ENCODE measurements at regions not wholly inside any gene's neighbourhood (a gene's known extent, or its start where the extent isn't known, plus 50 kb on each side); places are given as distances from the start of the nearest gene placed in this dataset.

DNA sequence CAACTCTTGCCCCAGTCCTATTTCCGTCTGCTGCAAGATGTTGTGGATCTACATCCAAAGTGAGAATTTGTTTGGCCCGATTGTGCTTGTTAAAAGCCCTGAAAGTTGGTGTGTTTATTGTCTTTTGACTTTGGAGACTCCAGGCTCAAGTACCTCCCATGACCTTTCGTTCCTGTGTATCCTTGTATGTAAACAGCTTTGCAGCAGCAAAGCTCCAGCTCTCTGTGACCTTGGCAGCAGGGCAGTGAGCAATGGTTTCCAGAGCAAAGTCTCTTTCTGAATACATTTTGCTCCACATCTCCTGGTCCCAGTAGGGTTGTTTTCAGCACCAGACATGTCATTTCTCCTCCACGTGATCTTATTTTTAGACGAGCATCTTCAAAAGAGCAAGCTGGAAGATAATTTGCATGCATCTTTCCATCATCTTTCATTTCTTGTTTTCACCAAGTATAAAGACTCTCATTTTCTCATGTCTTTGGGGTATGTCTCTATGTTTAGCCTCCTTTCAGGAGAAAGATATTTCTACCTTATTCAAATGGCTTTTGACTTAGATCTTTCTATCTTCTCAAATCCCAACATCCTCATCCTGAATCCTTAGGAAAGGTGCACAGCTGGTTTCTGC lies 68.1 kb upstream of the ERCC6L2 start:
- peaks cover 18% of the 10 kb centered on the region for H3K4me1 Mint-ChIP-seq (ENCODE audit: low read depth)
- H3K27ac Mint-ChIP-seq, result no peak overlapping the region
- no peaks in the 10 kb centered on the region for H3K36me3 Mint-ChIP-seq (ENCODE audit: low read depth)
- peaks cover 27% of the 10 kb centered on the region for H3K27me3 Mint-ChIP-seq (ENCODE audit: low read depth)
- intact Hi-C loops (cut with micrococcal nuclease), result no loop called here
- no peak overlapping the region for H3K4me3 Mint-ChIP-seq (ENCODE audit: low read depth)
- no peaks in the 10 kb centered on the region for H3K9me3 Mint-ChIP-seq
- no peak for DNase-seq (ENCODE audit: low spot score)

DNA sequence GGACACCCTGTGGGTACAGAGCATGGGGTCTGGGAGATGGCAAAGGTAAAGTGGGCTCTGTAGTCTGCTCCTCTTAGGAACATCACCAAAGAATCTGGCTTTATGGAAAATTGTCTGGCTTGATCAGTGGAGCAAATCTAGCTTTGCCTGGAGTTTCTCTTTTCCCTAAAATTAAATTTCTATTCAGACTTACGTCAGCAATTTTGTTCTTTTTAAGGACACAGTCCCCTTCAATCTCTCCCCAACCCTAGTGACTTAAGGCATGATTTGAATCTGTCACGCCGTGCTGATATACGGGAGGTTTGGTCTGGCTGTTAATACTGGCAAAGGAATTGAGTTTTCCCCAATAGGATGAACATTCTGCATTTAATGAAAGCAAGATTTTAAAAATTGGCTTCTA lies 72.3 kb upstream of the ERCC6L2 start:
- Mint-ChIP-seq H3K36me3 (ENCODE audit: low read depth) (no peaks in the 10 kb centered on the region), H3K27ac (no peak overlapping the region), H3K4me1 (ENCODE audit: low read depth) (peaks cover 4% of the 10 kb centered on the region), H3K4me3 (ENCODE audit: low read depth) (no peak overlapping the region), H3K27me3 (ENCODE audit: low read depth) (peaks cover 46% of the 10 kb centered on the region), H3K9me3 (no peaks in the 10 kb centered on the region)
- intact Hi-C loops (cut with micrococcal nuclease), result no loop called here
- no peak for DNase-seq (ENCODE audit: low spot score)

DNA sequence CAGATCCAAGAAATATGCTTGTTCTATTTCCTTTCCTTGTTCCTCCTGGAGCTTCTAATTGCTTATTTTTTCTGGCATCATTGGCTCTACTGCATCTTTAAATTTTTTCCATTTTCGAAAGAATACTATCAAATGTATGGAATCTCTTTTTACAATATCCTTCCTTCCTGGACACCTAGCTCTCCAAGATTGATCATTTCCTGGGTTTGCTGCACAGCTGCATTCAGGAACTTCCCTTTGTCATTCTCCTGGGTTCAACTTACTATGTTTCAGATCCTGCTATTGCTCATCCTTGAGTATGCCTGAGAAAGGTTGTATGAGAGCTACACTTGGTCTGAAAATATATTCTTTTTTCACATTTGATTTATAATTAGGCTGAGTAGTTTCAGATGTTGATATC lies 73.7 kb upstream of the ERCC6L2 start:
- DNase-seq (ENCODE audit: low spot score), result no peak
- H3K4me1 Mint-ChIP-seq (ENCODE audit: low read depth), result no peaks in the 10 kb centered on the region
- intact Hi-C loops (cut with micrococcal nuclease), result no loop called here
- no peak overlapping the region for H3K4me3 Mint-ChIP-seq (ENCODE audit: low read depth)
- H3K27me3 Mint-ChIP-seq (ENCODE audit: low read depth), result peaks cover 38% of the 10 kb centered on the region
- no peak overlapping the region for H3K27ac Mint-ChIP-seq
- no peaks in the 10 kb centered on the region for H3K36me3 Mint-ChIP-seq (ENCODE audit: low read depth)
- no peaks in the 10 kb centered on the region for H3K9me3 Mint-ChIP-seq

DNA sequence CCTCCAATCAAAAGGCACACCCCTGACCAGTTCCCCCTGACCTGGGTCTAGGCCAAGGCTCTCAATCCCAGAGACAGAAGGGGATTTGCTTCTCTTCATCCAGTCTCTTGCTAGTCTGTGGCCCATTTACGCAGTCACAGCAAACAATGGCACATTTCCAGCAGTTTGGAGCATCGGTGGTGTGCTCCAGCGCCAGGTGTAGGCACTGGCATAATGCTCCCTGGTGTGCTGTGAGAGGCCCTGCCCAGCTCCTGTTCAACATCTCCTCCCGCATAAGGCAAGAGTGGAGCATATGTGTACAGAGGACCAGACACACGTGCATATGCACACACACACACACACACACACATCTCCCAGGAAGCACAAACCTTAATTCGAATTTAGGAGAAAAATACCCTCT lies 79.5 kb upstream of the ERCC6L2 start:
- Mint-ChIP-seq H3K36me3 (ENCODE audit: low read depth) (no peaks in the 10 kb centered on the region), H3K27ac (no peak overlapping the region), H3K9me3 (no peaks in the 10 kb centered on the region), H3K27me3 (ENCODE audit: low read depth) (peaks cover 43% of the 10 kb centered on the region), H3K4me1 (ENCODE audit: low read depth) (no peaks in the 10 kb centered on the region), H3K4me3 (ENCODE audit: low read depth) (no peak overlapping the region)
- intact Hi-C loops (cut with micrococcal nuclease), result no loop called here
- DNase-seq (ENCODE audit: low spot score), result no peak

DNA sequence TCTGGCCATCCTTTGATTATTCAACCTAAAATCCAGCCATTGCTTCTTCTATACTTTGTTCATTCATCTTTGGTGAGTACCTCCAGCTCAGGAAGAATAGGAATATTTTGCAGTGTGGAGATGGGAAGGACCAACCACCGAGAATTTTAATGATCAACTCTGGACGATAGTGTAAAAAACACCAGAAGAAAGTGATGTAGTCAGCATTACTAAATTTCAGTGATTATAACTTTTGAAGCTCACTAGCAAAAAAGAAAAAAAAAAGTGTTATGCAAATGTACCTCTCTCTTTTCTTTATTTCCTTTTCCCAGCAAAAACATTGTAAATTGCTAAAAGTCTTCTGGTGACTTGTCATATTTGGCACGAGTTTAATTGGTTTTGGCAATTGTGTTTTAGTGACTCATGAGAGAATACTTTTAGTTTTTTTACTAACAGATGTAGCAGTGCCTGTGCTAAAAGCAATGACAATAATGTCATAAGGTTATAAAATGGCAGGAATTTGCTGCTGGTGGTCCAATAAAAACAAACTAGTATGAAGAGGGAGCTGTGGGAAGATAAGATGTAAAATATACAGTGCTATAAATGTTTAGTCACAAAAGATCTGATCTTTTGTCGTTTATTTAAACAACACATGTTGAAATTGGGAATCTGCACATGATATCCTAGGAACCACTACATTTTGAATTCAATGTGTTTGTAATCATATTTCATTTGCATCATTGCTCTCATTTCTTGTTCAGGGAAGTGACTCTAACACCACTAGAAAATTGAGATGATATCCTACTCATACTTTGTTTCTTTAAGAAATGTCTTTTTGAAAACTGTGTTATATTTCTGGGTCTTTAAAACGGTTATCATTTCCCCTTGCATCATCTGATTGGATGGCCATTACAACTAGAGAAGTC lies 81.3 kb upstream of the ERCC6L2 start:
- Mint-ChIP-seq H3K27me3 (ENCODE audit: low read depth) (peaks cover 41% of the 10 kb centered on the region), H3K27ac (no peak overlapping the region), H3K4me1 (ENCODE audit: low read depth) (no peaks in the 10 kb centered on the region), H3K9me3 (no peaks in the 10 kb centered on the region), H3K4me3 (ENCODE audit: low read depth) (no peak overlapping the region), H3K36me3 (ENCODE audit: low read depth) (no peaks in the 10 kb centered on the region)
- DNase-seq (ENCODE audit: low spot score), result no peak
- intact Hi-C loops (cut with micrococcal nuclease), result no loop called here

DNA sequence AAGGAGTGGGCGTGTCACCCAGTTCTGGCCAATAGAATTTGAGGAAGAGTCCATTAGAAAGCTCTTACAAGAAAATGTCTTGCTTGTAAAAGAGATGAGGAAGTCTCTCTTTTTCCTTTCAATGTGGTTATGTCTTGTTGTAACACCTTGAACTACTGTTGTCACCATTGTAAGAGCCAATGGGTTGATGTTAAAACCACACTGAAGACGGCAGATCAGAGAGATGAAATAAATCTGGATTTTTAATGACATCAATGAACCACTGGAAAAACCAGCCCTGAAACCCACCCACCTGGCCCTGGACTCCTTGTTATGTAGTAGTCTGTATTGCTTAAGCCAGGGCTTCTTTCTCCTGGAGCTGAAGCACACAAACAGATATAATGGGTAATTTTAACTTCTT lies 83.8 kb upstream of the ERCC6L2 start:
- Mint-ChIP-seq H3K27me3 (ENCODE audit: low read depth) (peaks cover 41% of the 10 kb centered on the region), H3K36me3 (ENCODE audit: low read depth) (no peaks in the 10 kb centered on the region), H3K4me3 (ENCODE audit: low read depth) (no peak overlapping the region), H3K9me3 (no peaks in the 10 kb centered on the region), H3K27ac (no peak overlapping the region), H3K4me1 (ENCODE audit: low read depth) (no peaks in the 10 kb centered on the region)
- intact Hi-C loops (cut with micrococcal nuclease), result no loop called here
- DNase-seq (ENCODE audit: low spot score), result no peak

DNA sequence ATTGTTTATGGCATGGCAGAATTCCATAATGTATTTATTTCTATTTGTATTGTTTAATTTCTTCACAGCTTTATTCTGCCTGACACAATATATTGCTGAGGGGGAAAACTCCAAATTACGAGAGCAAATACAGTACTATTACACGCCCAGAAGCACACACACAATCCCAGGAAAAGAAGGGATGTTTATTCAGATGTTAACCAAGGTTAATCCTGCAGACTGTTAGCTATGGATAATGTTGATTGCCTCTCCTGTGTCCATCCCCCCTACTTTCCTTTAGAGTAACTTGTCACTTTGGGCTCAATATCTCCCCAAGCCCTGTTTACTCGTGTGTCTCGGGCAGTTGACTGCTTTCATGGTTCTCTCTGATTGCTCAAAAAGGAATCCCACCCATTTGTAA lies 84.2 kb upstream of the ERCC6L2 start:
- no peak for DNase-seq (ENCODE audit: low spot score)
- Mint-ChIP-seq H3K27me3 (ENCODE audit: low read depth) (peaks cover 41% of the 10 kb centered on the region), H3K27ac (no peak overlapping the region), H3K4me3 (ENCODE audit: low read depth) (no peak overlapping the region), H3K4me1 (ENCODE audit: low read depth) (no peaks in the 10 kb centered on the region), H3K9me3 (no peaks in the 10 kb centered on the region), H3K36me3 (ENCODE audit: low read depth) (no peaks in the 10 kb centered on the region)
- intact Hi-C loops (cut with micrococcal nuclease), result no loop called here

DNA sequence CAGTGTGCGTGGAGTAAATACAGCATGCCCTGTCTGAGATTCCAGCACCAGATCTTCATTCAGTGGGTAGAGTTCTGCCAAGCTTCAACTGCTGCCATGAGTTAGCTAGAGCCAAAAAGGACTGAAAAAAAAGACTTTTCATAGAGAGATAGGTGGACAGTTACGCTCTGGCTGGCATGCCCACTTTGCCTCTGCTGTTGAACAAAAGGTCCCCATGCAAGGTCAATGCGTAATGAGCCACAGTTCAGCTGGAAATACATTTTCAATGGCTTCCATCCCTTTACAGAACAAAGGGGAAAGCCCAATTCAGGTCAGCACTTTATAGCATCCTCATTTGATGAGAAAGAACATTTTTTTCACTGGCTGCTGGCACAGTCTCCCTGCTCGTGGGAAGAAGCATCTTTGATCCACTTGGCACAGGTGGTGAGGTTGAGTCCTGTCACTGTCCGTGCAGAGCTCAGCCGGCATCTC lies 86.9 kb upstream of the ERCC6L2 start:
- Mint-ChIP-seq H3K4me3 (ENCODE audit: low read depth) (no peak overlapping the region), H3K27ac (no peak overlapping the region), H3K9me3 (no peaks in the 10 kb centered on the region), H3K4me1 (ENCODE audit: low read depth) (no peaks in the 10 kb centered on the region), H3K27me3 (ENCODE audit: low read depth) (peaks cover 26% of the 10 kb centered on the region), H3K36me3 (ENCODE audit: low read depth) (no peaks in the 10 kb centered on the region)
- intact Hi-C loops (cut with micrococcal nuclease), result no loop called here
- DNase-seq (ENCODE audit: low spot score), result no peak

DNA sequence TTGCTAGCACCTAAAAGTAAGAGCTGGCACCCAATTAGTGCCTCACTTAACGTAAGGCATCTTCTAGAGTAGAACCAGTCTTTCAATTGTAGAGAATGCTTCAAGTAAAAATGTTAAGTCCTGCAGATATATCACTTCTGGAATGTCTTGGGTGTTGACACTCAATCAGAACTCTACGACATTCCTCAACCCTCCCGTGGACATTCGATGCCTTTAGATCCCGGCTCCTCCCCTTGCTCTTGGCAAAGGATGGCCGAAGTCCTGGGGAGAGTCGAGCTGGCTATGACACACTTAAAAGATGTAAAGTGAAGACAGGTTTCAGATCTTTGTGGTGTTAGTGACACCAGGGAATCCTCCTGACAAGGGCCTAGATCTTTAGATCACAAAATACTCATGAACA lies 87.5 kb upstream of the ERCC6L2 start:
- Mint-ChIP-seq H3K4me3 (ENCODE audit: low read depth) (no peak overlapping the region), H3K9me3 (no peaks in the 10 kb centered on the region), H3K36me3 (ENCODE audit: low read depth) (no peaks in the 10 kb centered on the region), H3K27ac (no peak overlapping the region), H3K27me3 (ENCODE audit: low read depth) (peaks cover 24% of the 10 kb centered on the region), H3K4me1 (ENCODE audit: low read depth) (no peaks in the 10 kb centered on the region)
- intact Hi-C loops (cut with micrococcal nuclease), result no loop called here
- DNase-seq (ENCODE audit: low spot score), result no peak

DNA sequence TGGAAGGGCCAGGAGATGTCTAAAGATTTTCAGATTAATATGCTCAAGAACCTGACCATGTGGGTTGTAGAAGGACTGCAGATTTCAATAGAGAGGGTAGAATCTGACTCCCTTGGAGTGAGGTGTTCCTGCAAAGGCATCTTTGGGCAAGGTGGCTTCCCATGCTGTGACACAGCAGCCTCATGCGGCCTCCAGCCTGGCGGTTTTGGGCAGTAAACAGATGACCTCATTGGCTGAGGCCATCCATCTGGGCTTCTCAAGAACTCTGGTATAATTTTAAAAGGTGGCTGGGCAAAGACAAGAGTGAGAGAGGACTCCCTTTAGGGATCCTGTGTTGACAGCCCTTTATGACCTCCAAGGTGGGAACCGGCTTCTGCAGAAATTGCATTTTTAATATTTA lies 90.3 kb upstream of the ERCC6L2 start:
- Mint-ChIP-seq H3K27ac (no peak overlapping the region), H3K36me3 (ENCODE audit: low read depth) (no peaks in the 10 kb centered on the region), H3K9me3 (no peaks in the 10 kb centered on the region), H3K4me3 (ENCODE audit: low read depth) (no peak overlapping the region), H3K4me1 (ENCODE audit: low read depth) (no peaks in the 10 kb centered on the region), H3K27me3 (ENCODE audit: low read depth) (peaks cover 18% of the 10 kb centered on the region)
- no peak for DNase-seq (ENCODE audit: low spot score)
- intact Hi-C loops (cut with micrococcal nuclease), result no loop called here

DNA sequence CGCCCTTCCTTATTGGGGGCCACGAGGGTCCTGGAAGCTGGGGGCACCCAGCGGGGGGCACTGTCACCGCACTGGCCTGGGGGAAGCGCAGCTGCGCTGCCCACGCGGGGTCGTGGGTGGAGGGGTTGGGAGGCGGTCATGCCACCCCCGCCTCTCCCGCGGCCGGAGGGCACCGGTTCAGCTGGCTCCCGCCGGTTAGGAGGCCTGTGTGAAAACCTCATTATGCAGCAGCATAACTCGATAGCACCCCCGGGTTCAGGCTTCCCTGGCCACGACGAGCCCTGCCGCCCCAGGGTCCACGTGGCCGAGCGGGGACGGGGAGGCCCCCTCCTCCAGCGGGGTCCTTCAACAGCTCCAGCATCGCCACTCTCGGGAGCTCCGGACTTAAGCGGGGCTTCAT lies 91.2 kb upstream of the ERCC6L2 start:
- H3K27me3 Mint-ChIP-seq (ENCODE audit: low read depth), result peaks cover 12% of the 10 kb centered on the region
- intact Hi-C loops (cut with micrococcal nuclease), result no loop called here
- H3K27ac Mint-ChIP-seq, result no peak overlapping the region
- H3K4me3 Mint-ChIP-seq (ENCODE audit: low read depth), result no peak overlapping the region
- H3K36me3 Mint-ChIP-seq (ENCODE audit: low read depth), result no peaks in the 10 kb centered on the region
- no peak for DNase-seq (ENCODE audit: low spot score)
- no peaks in the 10 kb centered on the region for H3K4me1 Mint-ChIP-seq (ENCODE audit: low read depth)
- H3K9me3 Mint-ChIP-seq, result no peaks in the 10 kb centered on the region

DNA sequence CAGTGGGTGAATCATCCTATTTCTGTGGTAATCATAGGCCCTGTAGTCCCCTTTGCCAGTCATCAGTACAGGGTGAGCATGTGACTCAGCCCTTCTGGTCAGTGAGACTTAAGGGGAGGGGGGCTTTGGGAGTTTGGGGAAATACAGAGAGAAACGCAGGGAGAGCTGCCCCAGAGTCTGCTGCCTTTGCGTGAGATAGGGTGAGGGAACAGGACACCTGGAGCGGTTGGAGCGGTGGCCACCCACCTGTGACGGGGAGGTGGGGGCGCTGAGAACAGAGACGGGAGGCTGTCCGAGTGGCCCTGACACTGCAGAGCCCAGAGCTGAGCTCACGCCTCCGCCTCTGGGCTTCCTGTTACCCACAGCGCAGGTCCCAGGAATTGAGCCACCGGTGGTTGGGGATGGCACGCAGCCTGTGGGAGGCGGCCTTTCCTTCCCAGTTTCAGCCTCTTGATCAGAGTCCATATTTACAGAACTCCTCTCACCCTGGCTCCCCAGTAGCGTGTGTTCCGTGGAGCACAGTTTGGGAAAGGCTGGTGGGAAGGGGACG lies 92.0 kb upstream of the ERCC6L2 start:
- H3K27me3 Mint-ChIP-seq (ENCODE audit: low read depth), result peaks cover 11% of the 10 kb centered on the region
- H3K4me1 Mint-ChIP-seq (ENCODE audit: low read depth), result no peaks in the 10 kb centered on the region
- H3K4me3 Mint-ChIP-seq (ENCODE audit: low read depth), result no peak overlapping the region
- no peaks in the 10 kb centered on the region for H3K9me3 Mint-ChIP-seq
- no peak overlapping the region for H3K27ac Mint-ChIP-seq
- intact Hi-C loops (cut with micrococcal nuclease), result no loop called here
- H3K36me3 Mint-ChIP-seq (ENCODE audit: low read depth), result no peaks in the 10 kb centered on the region
- DNase-seq (ENCODE audit: low spot score), result no peak

DNA sequence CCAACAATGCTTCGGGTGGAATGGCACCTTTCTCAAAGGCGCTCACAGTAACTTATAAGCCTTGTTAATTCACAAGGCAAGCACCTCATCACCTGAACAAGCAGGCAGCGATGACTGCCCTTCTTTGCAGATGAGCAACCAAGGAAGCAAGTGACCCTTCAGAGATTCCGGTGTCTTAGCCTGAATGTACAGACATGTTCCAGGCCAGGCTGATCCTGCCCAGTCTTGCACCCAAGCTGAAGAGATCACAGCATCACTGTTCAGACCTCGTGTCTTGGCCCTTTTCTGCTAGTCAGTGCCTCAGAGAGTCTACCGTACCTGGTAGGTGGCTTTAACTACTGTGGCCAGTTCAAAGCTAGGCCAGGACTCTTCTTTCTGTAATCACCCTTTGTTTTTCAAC lies 94.7 kb upstream of the ERCC6L2 start:
- intact Hi-C loops (cut with micrococcal nuclease), result no loop called here

More for the DNA sequence above, 94.7 kb upstream of the ERCC6L2 start:
- H3K36me3 Mint-ChIP-seq (ENCODE audit: low read depth), result no peaks in the 10 kb centered on the region
- H3K27ac Mint-ChIP-seq, result no peak overlapping the region
- H3K4me3 Mint-ChIP-seq (ENCODE audit: low read depth), result no peak overlapping the region
- no peaks in the 10 kb centered on the region for H3K4me1 Mint-ChIP-seq (ENCODE audit: low read depth)
- H3K27me3 Mint-ChIP-seq (ENCODE audit: low read depth), result peaks cover 17% of the 10 kb centered on the region
- no peaks in the 10 kb centered on the region for H3K9me3 Mint-ChIP-seq
- DNase-seq (ENCODE audit: low spot score), result no peak
